NB4 (cell line): ENCODE measurements at regions not wholly inside any gene's neighbourhood (a gene's known extent, or its start where the extent isn't known, plus 50 kb on each side); places are given as distances from the start of the nearest gene placed in this dataset.

Experiments
- CTCF ChIP-seq: IDR thresholded peaks from one replicate; pipeline ENCODE4 v1.5.1; 2012; ENCODE audit warnings: low read depth, low read length
- MYC ChIP-seq: IDR thresholded peaks from 2 replicates; pipeline ENCODE4 v1.6.1; 2011; ENCODE audit warnings: low read depth, low read length
- POLR2A ChIP-seq: IDR thresholded peaks from 2 replicates; pipeline ENCODE4 v1.6.1; 2011; ENCODE audit warnings: mild to moderate bottlenecking; ENCODE audit not compliant: insufficient read length; ENCODE audit errors: extremely low read depth

- TF ChIP-seq CTCF = no peak
- no peak for TF ChIP-seq POLR2A
- TF ChIP-seq MYC = no peak
Measured at GRCh38 chr1:229164836-229165735, 105.8 kb upstream of the RAB4A start.
